NCI-H2227 (cell line): ENCODE measurements at regions not wholly inside any gene's neighbourhood (a gene's known extent, or its start where the extent isn't known, plus 50 kb on each side); places are given as distances from the start of the nearest gene placed in this dataset.
"Not testable (repeated sequence)": the region's sequence is repeated elsewhere in the genome, so short reads cannot be mapped to it uniquely, and the experiment has no call there.

Experiments
- DNase-seq: peaks from one replicate; lab custom pipeline; 2025; ENCODE audit not compliant: unreplicated experiment; lab: John Stamatoyannopoulos, UW

DNA sequence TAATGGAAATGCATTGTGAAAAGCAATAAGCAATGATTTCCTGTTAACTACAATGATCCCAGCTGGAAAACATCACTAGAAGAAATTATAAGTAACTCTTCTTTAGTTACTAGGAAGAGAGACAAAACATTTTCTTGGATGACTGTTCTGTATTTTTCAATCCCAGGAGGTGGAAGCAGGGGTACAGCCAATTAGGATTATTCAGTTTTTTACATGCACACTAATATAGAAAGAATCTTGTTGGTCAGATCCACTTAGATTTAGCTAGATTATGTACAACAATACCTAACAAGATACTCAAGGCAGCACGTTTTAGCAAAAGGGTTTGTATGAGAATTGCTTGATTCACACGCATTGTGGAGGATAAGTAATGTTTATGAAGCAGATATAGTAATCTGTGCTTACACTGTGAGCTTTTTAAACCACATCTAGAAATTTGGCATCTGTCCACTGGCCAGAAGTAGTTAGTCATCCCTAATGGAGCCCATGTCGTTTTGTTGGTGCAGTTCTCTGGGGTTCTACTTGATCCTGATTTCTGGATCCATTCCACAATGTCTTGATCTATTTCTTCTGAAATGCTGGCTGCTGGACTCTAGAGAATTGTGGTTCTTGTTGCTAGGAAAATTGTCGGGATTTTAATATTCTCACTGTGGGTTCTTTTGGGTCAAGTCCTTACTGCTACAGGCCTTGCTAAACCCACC, 199.7 kb downstream of the ADCYAP1 start:
- DNase-seq: no peak

- DNase-seq: no peak
Observed at GRCh38 chr18:1124495-1124894, 219.8 kb downstream of the ADCYAP1 start.

- no peak for DNase-seq
Observed at GRCh38 chr18:1133541-1133940, 228.9 kb downstream of the ADCYAP1 start.

DNA sequence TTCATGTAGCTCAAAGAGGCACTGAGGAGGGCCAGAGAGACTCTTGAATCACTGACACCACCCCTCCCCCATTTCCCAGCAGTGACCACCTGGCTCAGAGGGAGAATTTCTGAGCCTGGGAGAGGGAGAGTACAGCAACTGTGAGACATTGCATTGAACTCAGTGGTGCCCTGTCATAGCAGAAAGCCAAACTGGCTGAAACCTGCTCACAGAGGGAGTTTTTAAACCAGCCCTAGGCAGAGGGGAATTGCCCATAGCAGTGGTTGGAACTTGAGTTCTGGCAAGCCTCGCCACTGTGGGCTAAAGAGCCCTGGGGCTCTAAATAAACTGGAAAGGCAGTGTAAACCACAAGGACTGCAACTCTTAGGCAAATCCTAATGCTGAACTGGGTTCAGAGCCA, 243.1 kb downstream of the ADCYAP1 start:
- no peak for DNase-seq

- no peak for DNase-seq
Observed at GRCh38 chr18:1149709-1150108, 245.0 kb downstream of the ADCYAP1 start.

- no peak for DNase-seq
Observed at GRCh38 chr18:1150344-1150743, 245.7 kb downstream of the ADCYAP1 start.

- DNase-seq: not testable (repeated sequence)
Observed at GRCh38 chr18:1152958-1153357, 248.3 kb downstream of the ADCYAP1 start.

DNA sequence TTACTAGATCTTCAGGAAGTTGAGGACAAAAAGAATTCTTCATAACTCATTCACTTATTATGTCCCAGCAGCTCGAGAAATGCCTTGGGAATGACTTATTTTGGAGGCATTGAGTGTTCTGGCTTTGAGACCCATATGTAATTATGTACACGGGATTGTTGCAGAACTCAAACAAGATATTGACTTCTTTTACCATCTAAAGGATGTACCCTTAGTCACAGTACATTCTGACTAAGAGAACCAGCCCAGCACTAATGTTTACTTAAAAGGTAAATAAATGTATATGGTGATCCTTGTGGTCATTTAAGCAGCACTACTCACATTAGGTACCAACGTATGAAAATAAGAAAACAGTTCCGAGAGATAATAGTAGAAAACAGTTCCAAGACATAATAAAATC, 268.9 kb downstream of the ADCYAP1 start:
- no peak for DNase-seq

- DNase-seq: no peak
Observed at GRCh38 chr18:1177232-1177631, 272.6 kb downstream of the ADCYAP1 start.

DNA sequence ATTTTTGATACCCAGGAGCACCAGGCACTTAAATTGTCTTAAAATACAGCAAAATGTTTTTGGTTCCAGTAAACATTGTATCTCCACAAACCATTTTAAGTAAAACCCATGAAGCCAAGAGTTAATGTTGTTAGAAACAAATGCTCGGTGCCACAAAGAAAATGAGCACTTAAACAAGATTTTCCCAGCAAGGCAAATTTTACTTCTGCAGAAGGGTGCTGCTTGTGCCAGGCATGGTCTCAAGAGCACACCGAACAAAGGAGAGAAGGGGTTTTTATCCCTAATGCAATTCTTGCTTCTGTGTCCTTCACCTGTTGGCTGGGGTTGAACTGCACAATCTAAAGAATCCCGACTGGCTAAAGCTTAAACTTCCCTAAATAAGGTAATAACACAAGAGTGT, 286.7 kb downstream of the ADCYAP1 start:
- DNase-seq: no peak

DNA sequence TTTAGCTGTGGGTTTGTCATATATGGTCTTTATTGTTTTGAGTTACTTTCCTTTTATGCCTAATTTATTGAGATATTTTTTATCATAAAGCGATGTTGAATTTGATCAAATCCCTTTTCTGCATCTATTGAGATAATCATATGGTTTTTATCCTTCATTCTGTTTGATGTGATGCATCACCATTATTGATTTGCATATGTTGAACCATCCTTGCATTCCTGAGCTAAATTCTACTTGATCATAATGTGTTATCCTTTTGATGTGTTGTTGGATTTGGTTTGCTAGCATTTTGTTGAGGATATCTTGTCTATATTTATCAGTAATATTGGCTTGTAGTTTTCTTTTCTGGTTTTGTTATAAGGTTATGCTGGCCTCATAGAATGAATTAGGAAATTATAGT, 308.5 kb downstream of the ADCYAP1 start:
- no peak for DNase-seq

DNA sequence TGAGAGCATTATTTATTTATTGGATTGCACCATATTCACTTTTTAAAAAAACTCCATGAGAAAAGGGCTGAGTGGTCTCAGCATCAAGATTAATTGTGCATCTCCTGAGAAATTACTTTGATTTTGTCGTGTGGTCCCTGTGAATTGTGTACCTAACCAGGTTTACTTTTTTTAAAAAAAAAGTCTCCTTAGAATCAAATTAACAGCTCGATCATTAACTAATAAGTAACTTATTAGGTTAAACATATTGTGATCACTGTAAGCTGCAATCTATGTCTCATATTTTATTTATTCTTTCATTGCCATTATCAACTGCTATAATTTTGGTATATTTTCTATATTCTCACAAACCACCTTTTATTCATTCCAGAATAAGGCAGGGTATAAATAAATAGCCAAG, 318.2 kb downstream of the ADCYAP1 start:
- DNase-seq: no peak

DNA sequence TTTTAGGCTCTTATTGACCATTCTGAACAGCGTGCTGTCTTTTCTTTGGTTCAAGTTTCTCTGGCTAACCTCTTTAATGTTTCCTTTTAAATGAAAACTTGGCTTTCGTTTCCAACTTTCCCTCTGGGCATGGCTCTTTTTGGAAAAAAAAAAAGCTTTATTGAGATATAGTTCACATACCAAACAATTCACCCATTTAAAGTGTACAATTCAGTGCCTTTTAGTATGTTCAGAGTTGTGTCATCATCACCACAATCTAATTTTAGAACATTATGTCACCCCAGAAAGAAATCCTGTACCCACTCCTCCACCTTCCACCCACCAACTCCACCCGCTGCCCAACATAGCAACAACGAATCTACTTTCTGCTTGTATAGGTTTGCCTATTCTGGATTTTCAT, 322.4 kb downstream of the ADCYAP1 start:
- DNase-seq: no peak

DNA sequence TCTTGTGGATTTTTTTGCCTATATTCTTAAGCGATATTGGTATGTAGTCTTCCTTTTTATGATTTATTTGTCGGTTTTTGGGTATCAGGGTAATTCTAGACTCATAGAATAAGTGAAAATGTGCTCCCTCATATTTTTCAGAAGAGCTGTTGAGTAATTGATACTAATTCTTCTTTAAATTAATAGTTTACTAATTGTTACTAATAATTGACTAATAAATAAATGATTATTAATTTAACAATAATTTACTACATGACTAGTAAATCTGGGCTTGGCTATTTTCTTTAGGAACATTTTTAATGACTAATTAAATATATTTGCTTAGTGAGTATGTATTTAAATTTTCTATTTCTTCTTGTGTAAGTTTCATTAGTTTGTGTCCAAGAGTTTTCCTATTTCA, 325.0 kb downstream of the ADCYAP1 start:
- no peak for DNase-seq

DNA sequence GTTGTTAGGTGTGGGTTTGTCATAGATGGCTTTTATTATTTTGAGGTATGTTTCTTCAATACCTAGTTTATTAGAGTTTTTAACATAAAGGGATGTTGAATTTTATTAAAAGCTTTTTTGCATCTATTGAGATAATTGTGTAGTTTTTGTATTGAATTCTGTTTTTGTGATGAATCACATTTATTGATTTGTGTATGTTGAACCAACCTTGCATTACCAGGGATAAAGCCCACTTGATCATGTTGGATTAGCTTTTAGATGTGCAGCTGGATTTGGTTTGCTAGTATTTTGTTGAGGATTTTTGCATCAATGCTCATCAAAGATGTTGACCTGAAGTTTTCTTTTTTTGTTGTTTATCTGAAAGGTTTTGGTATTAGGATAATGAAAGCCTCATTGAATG, 328.2 kb downstream of the ADCYAP1 start:
- no peak for DNase-seq

- DNase-seq: no peak
Observed at GRCh38 chr18:1240701-1241100, 336.0 kb downstream of the ADCYAP1 start.

- no peak for DNase-seq
Observed at GRCh38 chr18:1244397-1245122, 339.9 kb downstream of the ADCYAP1 start.

DNA sequence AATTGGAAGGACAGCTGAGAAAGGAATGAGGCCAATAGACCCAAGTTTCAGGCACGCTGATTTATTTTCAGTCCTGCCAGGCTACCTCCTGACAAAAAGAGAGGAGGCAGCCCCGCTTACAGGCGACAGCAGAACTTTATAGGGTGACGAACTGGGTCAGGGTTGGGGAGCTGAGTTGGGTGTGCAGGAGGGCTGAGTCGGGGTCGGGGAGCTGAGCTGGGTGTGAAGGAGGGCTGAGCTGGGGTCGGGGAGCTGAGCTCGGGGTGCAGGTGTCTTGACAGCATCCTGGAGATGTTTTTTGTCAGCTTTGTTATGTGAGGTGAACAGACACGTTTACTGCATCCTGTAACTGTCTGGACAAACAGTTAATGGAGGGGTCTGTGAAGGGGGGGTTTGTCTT, 342.2 kb downstream of the ADCYAP1 start:
- DNase-seq: no peak

GRCh38 chr18:1252534-1252933, 347.9 kb downstream of the ADCYAP1 start:
- no peak for DNase-seq

GRCh38 chr18:1252936-1253335, 348.3 kb downstream of the ADCYAP1 start:
- no peak for DNase-seq

DNA sequence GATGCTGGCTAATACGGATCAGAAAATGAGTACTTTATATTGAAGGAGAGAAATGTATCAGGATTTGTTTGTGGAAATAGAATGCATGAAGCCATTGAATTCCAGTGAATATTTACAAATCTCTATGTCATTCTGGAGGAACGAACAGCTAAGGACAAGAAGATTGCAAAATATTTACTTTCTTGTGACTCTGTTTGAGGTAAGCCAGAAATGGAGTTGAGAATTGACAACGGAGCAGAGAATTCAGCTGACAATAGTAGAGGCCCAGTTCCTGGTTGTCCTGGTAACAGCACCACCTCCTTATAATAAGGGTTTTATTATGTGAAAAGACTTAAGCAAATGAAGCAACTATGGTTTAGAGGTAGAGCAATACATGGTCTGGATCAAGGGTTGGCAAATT, 349.2 kb downstream of the ADCYAP1 start:
- DNase-seq: no peak

- no peak for DNase-seq
Observed at GRCh38 chr18:1261054-1261453, 356.4 kb downstream of the ADCYAP1 start.

- no peak for DNase-seq
Observed at GRCh38 chr18:1267021-1267420, 362.4 kb downstream of the ADCYAP1 start.
